ENCODE measurements at regions not wholly inside any gene's neighbourhood (a gene's known extent, or its start where the extent isn't known, plus 50 kb on each side); places are given as distances from the start of the nearest gene placed in this dataset.

DNA sequence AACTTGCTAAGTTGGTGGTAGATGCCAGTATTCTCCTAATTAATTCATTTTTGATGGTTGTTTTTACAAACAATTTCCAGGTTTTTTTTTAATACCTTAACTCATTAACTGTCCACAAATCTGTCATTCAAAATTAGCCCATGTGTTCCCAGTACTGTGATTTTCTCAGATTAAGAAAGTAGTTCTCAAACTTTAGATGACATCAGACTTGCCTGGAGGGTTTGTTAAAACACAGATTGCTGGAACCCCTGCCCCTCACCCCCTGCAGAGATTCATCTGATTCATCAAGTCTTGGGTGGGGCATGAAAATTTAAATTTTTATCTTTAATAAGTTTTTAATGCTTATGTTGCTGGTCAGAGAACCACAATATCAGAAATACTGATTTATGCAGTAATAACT is 130.5 kb downstream of the BACH1 start:
- no peaks in the 10 kb centered on the region for H3K4me1 ChIP-seq
- H3K9me3 ChIP-seq: no peaks in the 10 kb centered on the region
- no peaks in the 10 kb centered on the region for H3K36me3 ChIP-seq
- H3K4me3 ChIP-seq (ENCODE audit: low read depth, low read length): no peak overlapping the region
- TF ChIP-seq, protein P1, sequence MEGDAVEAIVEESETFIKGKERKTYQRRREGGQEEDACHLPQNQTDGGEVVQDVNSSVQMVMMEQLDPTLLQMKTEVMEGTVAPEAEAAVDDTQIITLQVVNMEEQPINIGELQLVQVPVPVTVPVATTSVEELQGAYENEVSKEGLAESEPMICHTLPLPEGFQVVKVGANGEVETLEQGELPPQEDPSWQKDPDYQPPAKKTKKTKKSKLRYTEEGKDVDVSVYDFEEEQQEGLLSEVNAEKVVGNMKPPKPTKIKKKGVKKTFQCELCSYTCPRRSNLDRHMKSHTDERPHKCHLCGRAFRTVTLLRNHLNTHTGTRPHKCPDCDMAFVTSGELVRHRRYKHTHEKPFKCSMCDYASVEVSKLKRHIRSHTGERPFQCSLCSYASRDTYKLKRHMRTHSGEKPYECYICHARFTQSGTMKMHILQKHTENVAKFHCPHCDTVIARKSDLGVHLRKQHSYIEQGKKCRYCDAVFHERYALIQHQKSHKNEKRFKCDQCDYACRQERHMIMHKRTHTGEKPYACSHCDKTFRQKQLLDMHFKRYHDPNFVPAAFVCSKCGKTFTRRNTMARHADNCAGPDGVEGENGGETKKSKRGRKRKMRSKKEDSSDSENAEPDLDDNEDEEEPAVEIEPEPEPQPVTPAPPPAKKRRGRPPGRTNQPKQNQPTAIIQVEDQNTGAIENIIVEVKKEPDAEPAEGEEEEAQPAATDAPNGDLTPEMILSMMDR (IDR thresholded peaks at IDR 0.05; ENCODE audit: low read depth, low read length): no peak
- DNase-seq: no peak
- no peaks in the 10 kb centered on the region for H3K27me3 ChIP-seq

DNA sequence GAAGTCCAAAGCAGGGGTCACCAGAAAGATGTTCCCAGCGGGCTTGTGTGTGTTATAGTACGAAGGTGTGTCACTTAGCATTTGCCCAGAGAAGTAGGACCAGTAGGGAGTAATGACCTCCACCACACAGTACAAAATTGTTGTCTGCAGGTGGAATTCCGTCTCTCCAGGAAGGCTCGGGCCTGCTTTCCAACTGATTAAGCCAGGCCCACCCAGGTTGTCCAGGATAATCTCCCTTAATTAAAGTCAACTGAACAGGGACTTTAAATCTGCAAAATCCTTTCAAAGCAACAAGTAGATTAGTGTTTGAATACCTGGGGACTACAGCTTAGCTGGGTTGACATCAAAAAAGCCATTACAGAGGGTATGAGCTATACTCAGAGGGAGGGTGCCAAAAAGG is 131.3 kb downstream of the BACH1 start:
- Histone ChIP-seq H3K9me3 (no peaks in the 10 kb centered on the region), H3K4me1 (no peaks in the 10 kb centered on the region), H3K36me3 (no peaks in the 10 kb centered on the region), H3K4me3 (ENCODE audit: low read depth, low read length) (no peak overlapping the region), H3K27me3 (no peaks in the 10 kb centered on the region)
- DNase-seq: no peak
- TF ChIP-seq, protein P1 (IDR thresholded peaks at IDR 0.05; ENCODE audit: low read depth, low read length): no peak

DNA sequence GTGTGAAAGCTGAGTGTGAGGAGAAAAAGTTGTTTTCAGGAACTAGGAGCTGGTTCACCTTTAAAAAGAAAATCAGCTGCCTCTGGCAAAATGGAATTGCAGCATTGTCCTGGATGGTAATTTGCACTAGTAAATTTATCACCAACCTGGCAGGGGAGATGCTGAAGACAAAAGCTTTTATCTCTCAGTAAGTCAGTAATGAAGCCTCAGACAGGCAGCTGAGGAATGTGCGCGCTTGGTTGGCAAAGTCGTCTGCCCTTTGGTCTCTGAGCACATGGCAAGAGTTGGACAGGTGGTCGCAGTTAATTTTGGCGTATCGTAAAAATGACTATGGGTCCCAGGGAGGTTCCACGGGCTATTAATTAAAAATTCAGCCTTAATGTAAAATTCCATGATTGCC is 131.9 kb downstream of the BACH1 start:
- no peaks in the 10 kb centered on the region for H3K36me3 ChIP-seq
- no peak overlapping the region for H3K4me3 ChIP-seq (ENCODE audit: low read depth, low read length)
- no peak for DNase-seq
- no peaks in the 10 kb centered on the region for H3K27me3 ChIP-seq
- H3K4me1 ChIP-seq: no peaks in the 10 kb centered on the region
- H3K9me3 ChIP-seq: no peaks in the 10 kb centered on the region
- TF ChIP-seq, protein P1 (IDR thresholded peaks at IDR 0.05; ENCODE audit: low read depth, low read length): no peak

DNA sequence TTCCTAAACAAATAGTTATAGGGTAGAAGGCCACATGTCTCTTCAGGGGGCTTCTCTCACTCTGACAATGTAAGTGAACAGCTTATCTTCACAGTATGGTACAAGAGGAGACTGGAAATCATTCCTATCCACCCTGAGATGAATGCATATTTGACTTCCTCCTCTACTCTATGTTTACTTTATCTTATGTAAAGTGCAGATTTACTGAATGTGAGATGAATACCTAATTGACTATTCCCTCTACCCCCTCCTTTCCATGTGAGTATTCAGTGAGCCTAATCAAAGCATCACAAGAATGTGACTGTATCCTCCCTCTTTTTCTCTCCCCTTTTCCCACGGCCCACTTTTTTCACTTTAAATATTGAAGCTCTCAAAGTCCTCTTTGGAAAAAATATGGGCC is 132.5 kb downstream of the BACH1 start:
- no peaks in the 10 kb centered on the region for H3K4me1 ChIP-seq
- TF ChIP-seq, protein P1 (IDR thresholded peaks at IDR 0.05; ENCODE audit: low read depth, low read length): no peak
- DNase-seq: no peak

DNA sequence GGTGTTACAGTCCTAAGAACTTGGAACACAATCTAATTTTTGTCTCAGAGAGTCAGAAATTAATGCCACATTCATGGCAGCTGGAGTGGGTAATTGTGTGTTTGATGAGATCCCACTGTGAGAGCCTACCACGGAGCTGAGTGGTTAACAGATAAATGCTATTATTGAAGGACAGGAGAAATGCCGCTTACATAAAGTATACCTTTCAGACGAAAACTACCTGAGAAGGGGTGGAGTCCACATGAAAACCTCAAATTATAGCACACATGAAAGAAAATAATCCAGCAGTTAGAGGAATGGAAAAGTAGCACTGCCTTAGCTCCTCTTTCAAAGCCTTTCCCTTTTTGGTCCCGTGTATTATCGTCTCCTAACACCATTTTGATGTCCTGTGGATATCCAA is 133.0 kb downstream of the BACH1 start:
- Histone ChIP-seq H3K36me3 (no peaks in the 10 kb centered on the region), H3K27me3 (no peaks in the 10 kb centered on the region), H3K4me3 (ENCODE audit: low read depth, low read length) (no peak overlapping the region), H3K4me1 (no peaks in the 10 kb centered on the region), H3K9me3 (no peaks in the 10 kb centered on the region)
- no peak for DNase-seq
- TF ChIP-seq, protein P1 (IDR thresholded peaks at IDR 0.05; ENCODE audit: low read depth, low read length): no peak

More for the DNA sequence above, 132.5 kb downstream of the BACH1 start:
- no peaks in the 10 kb centered on the region for H3K9me3 ChIP-seq
- no peaks in the 10 kb centered on the region for H3K27me3 ChIP-seq
- H3K4me3 ChIP-seq (ENCODE audit: low read depth, low read length): no peak overlapping the region
- H3K36me3 ChIP-seq: no peaks in the 10 kb centered on the region

DNA sequence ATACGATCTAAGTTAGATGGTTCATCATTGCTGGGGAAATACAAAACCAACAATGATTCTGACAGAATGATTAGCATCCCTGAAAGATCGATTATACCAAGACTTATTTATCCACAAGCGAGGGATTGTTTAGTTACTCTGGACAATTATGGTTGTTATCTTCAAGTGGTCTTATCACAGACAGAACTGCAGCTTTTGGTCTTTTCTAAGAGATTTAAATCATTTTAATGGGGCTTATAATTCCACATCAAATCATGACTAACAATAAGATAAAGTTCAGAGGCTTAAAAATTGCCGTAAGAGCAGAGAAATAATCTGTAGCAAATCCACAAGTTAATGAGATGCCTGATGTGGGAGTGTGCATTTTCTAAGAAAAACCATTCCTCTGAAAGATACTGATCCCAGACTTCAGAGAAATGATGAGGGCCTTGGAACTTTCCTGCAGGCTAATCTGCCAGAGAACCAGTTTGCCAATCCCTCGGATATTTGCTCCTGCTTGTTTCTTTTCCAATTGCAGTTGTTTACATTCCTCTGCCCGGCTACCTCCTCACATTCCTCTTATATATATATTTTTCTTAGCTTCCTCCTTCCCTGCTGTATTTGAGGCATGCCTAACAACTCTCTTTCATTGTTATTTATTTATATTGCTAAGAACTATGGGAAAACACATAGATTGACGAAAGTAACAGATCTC is 134.8 kb downstream of the BACH1 start:
- Histone ChIP-seq H3K4me3 (ENCODE audit: low read depth, low read length) (no peak overlapping the region), H3K36me3 (no peaks in the 10 kb centered on the region), H3K4me1 (no peaks in the 10 kb centered on the region), H3K9me3 (no peaks in the 10 kb centered on the region), H3K27me3 (no peaks in the 10 kb centered on the region)
- DNase-seq: no peak
- TF ChIP-seq, protein P1 (IDR thresholded peaks at IDR 0.05; ENCODE audit: low read depth, low read length): no peak
